H9 (cell line): ENCODE measurements at regions not wholly inside any gene's neighbourhood (a gene's known extent, or its start where the extent isn't known, plus 50 kb on each side); places are given as distances from the start of the nearest gene placed in this dataset.

ENCODE experiments used
- DNase-seq: peaks from one replicate; pipeline ENCODE4 v3.0.0-alpha.2; 2017
- H2AFZ ChIP-seq: one replicate; pipeline ENCODE4 v1.6.1; 2013; ENCODE audit warnings: mild to moderate bottlenecking, low read length, control low read depth, moderate library complexity
- H2AK5ac ChIP-seq: 2 replicates; pipeline ENCODE4 v1.6.1; 2013; ENCODE audit warnings: low read length, control low read depth, mixed read lengths; ENCODE audit not compliant: insufficient read length
- H2BK120ac ChIP-seq: one replicate; pipeline ENCODE4 v1.6.1; 2013; ENCODE audit warnings: low read depth, mild to moderate bottlenecking, low read length, control low read depth, inconsistent platforms; ENCODE audit not compliant: poor library complexity, severe bottlenecking
- H2BK12ac ChIP-seq: 2 replicates; pipeline ENCODE4 v1.6.1; 2013; ENCODE audit warnings: low read length, control low read depth, mixed read lengths, low read depth; ENCODE audit not compliant: insufficient read length
- H2BK15ac ChIP-seq: 2 replicates; pipeline ENCODE4 v1.6.1; 2013; ENCODE audit warnings: low read depth, low read length, control low read depth
- H2BK20ac ChIP-seq: one replicate; pipeline ENCODE4 v1.6.1; 2013; ENCODE audit warnings: low read depth, mild to moderate bottlenecking, low read length, control low read depth, inconsistent platforms; ENCODE audit not compliant: poor library complexity, severe bottlenecking
- H2BK5ac ChIP-seq: 2 replicates; pipeline ENCODE4 v1.6.1; 2013; ENCODE audit warnings: low read length, control low read depth, mixed read lengths; ENCODE audit not compliant: insufficient read length
- H3K14ac ChIP-seq: 2 replicates; pipeline ENCODE4 v1.6.1; 2013; ENCODE audit warnings: low read length, control low read depth; ENCODE audit not compliant: insufficient read depth
- H3K18ac ChIP-seq: 2 replicates; pipeline ENCODE4 v1.6.1; 2013; ENCODE audit warnings: low read depth, mild to moderate bottlenecking, mixed read lengths, low read length, control low read depth; ENCODE audit not compliant: insufficient read length
- H3K23ac ChIP-seq: 2 replicates; pipeline ENCODE4 v1.6.1; 2013; ENCODE audit warnings: low read length, control low read depth, mixed read lengths, low read depth; ENCODE audit not compliant: insufficient read length
- H3K23me2 ChIP-seq: 2 replicates; pipeline ENCODE4 v1.6.1; 2013; ENCODE audit warnings: low read depth, mild to moderate bottlenecking, mixed read lengths, low read length, control low read depth; ENCODE audit not compliant: insufficient read length, poor library complexity, severe bottlenecking
- H3K27ac ChIP-seq: 2 replicates; pipeline ENCODE4 v1.5.1; 2013; ENCODE audit warnings: low read length, control low read depth, mixed read lengths, low read depth; ENCODE audit not compliant: insufficient read length
- H3K27me3 ChIP-seq: 2 replicates; pipeline ENCODE4 v1.6.1; 2013; ENCODE audit warnings: low read length, control low read depth, inconsistent platforms; ENCODE audit not compliant: insufficient read depth
- H3K4ac ChIP-seq: 2 replicates; pipeline ENCODE4 v1.6.1; 2013; ENCODE audit warnings: low read depth, mild to moderate bottlenecking, control low read depth, inconsistent platforms, low read length, moderate library complexity
- H3K4me1 ChIP-seq: 2 replicates; pipeline ENCODE4 v1.6.1; 2013; ENCODE audit warnings: low read length, control low read depth, inconsistent platforms; ENCODE audit not compliant: insufficient read depth
- H3K4me2 ChIP-seq: 2 replicates; pipeline ENCODE4 v1.6.1; 2013; ENCODE audit warnings: low read length, control low read depth, mixed read lengths; ENCODE audit not compliant: insufficient read length, insufficient read depth
- H3K56ac ChIP-seq: 2 replicates; pipeline ENCODE4 v1.6.1; 2013; ENCODE audit warnings: low read depth, mild to moderate bottlenecking, mixed read lengths, low read length, control low read depth; ENCODE audit not compliant: insufficient read length
- H3K79me1 ChIP-seq: 2 replicates; pipeline ENCODE4 v1.6.1; 2013; ENCODE audit warnings: low read depth, mild to moderate bottlenecking, moderate library complexity, low read length, control low read depth, inconsistent platforms; ENCODE audit not compliant: insufficient read depth, poor library complexity, severe bottlenecking
- H3K79me2 ChIP-seq: 2 replicates; pipeline ENCODE4 v1.6.1; 2013; ENCODE audit warnings: low read length, control low read depth, inconsistent platforms; ENCODE audit not compliant: insufficient read depth
- H3K9ac ChIP-seq: 2 replicates; pipeline ENCODE4 v1.6.1; 2013; ENCODE audit warnings: low read length, control low read depth, mixed read lengths; ENCODE audit not compliant: insufficient read length; ENCODE audit errors: extremely low read depth
- H3K9me3 ChIP-seq: one replicate; pipeline ENCODE4 v1.6.1; 2013; ENCODE audit warnings: low read depth, low read length, inconsistent platforms; ENCODE audit not compliant: control insufficient read depth
- H3T11ph ChIP-seq: one replicate; pipeline ENCODE4 v1.6.1; 2013; ENCODE audit warnings: mild to moderate bottlenecking, low read length, control low read depth, inconsistent platforms
- H4K20me1 ChIP-seq: one replicate; pipeline ENCODE4 v1.6.1; 2013; ENCODE audit not compliant: control insufficient read depth, insufficient read length, insufficient read depth
- H4K5ac ChIP-seq: 2 replicates; pipeline ENCODE4 v1.6.1; 2013; ENCODE audit warnings: low read depth, mild to moderate bottlenecking, mixed read lengths, low read length, control low read depth; ENCODE audit not compliant: insufficient read length
- H4K8ac ChIP-seq: replicated peaks from 2 replicates; pipeline ENCODE4 v1.6.1; 2013; ENCODE audit warnings: low read length, control low read depth, mixed read lengths, low read depth; ENCODE audit not compliant: insufficient read length
- H4K91ac ChIP-seq: 2 replicates; pipeline ENCODE4 v1.6.1; 2013; ENCODE audit warnings: low read depth, mild to moderate bottlenecking, moderate library complexity, mixed read lengths, low read length, control low read depth; ENCODE audit not compliant: insufficient read length
- H3K27ac Mint-ChIP-seq, 3 experiments: 2 replicates in 2 of 3; 3 replicates in 1 of 3; pipeline ENCODE4 v1.8.0; 2020 to 2021; ENCODE audit warnings: mixed read lengths in 3 of 3, mild to moderate bottlenecking in 1 of 3, moderate library complexity in 1 of 3
- H3K27me3 Mint-ChIP-seq: 2 replicates; pipeline ENCODE4 v1.8.0; 2021; ENCODE audit warnings: low read depth, mild to moderate bottlenecking, moderate library complexity, mixed read lengths
- H3K36me3 Mint-ChIP-seq, 3 experiments: 2 replicates in 2 of 3; 3 replicates in 1 of 3; pipeline ENCODE4 v1.8.0; 2020 to 2021; ENCODE audit warnings: low read depth in 3 of 3, mixed read lengths in 3 of 3; ENCODE audit not compliant: insufficient read depth in 1 of 3
- H3K4me1 Mint-ChIP-seq, 2 experiments: 2 replicates each; pipeline ENCODE4 v1.8.0; 2020; ENCODE audit warnings: mixed read lengths in 2 of 2
- H3K4me3 Mint-ChIP-seq, 2 experiments: 2 replicates in 1 of 2; 3 replicates in 1 of 2; pipeline ENCODE4 v1.8.0; 2020 to 2021; ENCODE audit warnings: mild to moderate bottlenecking in 2 of 2, mixed read lengths in 2 of 2, moderate library complexity in 1 of 2
- H3K9me3 Mint-ChIP-seq, 2 experiments: 2 replicates in 1 of 2; 3 replicates in 1 of 2; pipeline ENCODE4 v1.8.0; 2020; ENCODE audit warnings: mild to moderate bottlenecking in 2 of 2, mixed read lengths in 2 of 2, moderate library complexity in 1 of 2
- WGBS: extraction: QIAGEN DNeasy Blood & Tissue Kit; methylation state at CpG from one replicate; pipeline ENCODE4 v1.1.7; 2013; ENCODE audit warnings: missing lambda C conversion rate, low lambda C conversion rate, mixed read lengths; ENCODE audit not compliant: insufficient read length; ENCODE audit errors: extremely low coverage; 5-methylcytosine and 5-hydroxymethylcytosine counted together
- TF ChIP-seq, protein P1 (sequence below): fragments of 200-600 bp; sonication (generic); conservative IDR thresholded peaks from 3 replicates; pipeline ENCODE4 v1.8.0; 2021; ENCODE audit warnings: antibody characterized with exemption, mild to moderate bottlenecking

DNA sequence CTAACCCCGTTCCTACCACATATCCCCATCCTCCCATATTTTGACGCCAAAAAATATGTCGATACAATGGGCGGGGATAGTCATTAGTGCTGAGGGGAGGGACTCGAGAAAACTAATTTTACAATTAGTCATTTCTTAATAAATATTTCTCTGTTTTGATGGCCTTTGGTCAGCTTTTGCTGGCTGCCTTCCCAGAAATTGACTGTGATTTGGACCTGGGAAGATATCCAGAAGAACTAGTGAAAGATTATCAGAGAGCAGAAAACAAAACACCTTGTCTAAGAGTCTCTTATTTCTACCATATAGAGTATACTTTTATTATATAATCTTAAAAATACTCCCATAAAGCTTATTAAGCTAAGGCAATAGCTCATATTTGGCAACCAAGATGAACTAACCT lies 247.6 kb downstream of the MRPL39 start:
- H3T11ph ChIP-seq = no peak overlapping the region
- DNase-seq = no peak
- H3K9me3 ChIP-seq = no peaks in the 10 kb centered on the region
- no peaks in the 10 kb centered on the region; a peak in 1 of 7 replicates for H3K36me3 Mint-ChIP-seq
- no peak overlapping the region for H2BK20ac ChIP-seq
- H3K4me2 ChIP-seq = no peak overlapping the region
- H2BK120ac ChIP-seq = no peak overlapping the region
- H3K4ac ChIP-seq = no peak overlapping the region
- H2BK15ac ChIP-seq = no peak overlapping the region
- no peaks in the 10 kb centered on the region for H3K4me1 ChIP-seq
- no peak overlapping the region for H2AFZ ChIP-seq
- no peak overlapping the region for H3K27ac ChIP-seq
- H2BK5ac ChIP-seq = no peak overlapping the region
- H4K5ac ChIP-seq = no peak overlapping the region
- H4K20me1 ChIP-seq = no peaks in the 10 kb centered on the region
- H3K18ac ChIP-seq = no peak overlapping the region
- no peaks in the 10 kb centered on the region for H3K23me2 ChIP-seq
- no peaks in the 10 kb centered on the region for H3K27me3 ChIP-seq
- WGBS = 100% methylated on average over 2 of the region's 5 CpGs
- H3K4me1 Mint-ChIP-seq = peaks cover 10 to 12% of the 10 kb centered on the region in 2 experiments; a peak in 3 of 4 replicates
- no peak overlapping the region for H3K56ac ChIP-seq
- TF ChIP-seq, protein P1, sequence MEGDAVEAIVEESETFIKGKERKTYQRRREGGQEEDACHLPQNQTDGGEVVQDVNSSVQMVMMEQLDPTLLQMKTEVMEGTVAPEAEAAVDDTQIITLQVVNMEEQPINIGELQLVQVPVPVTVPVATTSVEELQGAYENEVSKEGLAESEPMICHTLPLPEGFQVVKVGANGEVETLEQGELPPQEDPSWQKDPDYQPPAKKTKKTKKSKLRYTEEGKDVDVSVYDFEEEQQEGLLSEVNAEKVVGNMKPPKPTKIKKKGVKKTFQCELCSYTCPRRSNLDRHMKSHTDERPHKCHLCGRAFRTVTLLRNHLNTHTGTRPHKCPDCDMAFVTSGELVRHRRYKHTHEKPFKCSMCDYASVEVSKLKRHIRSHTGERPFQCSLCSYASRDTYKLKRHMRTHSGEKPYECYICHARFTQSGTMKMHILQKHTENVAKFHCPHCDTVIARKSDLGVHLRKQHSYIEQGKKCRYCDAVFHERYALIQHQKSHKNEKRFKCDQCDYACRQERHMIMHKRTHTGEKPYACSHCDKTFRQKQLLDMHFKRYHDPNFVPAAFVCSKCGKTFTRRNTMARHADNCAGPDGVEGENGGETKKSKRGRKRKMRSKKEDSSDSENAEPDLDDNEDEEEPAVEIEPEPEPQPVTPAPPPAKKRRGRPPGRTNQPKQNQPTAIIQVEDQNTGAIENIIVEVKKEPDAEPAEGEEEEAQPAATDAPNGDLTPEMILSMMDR = no peak
- H2BK12ac ChIP-seq = no peak overlapping the region
- no peaks in the 10 kb centered on the region for H3K27me3 Mint-ChIP-seq
- H3K14ac ChIP-seq = no peak overlapping the region
- H3K9me3 Mint-ChIP-seq = no peaks in the 10 kb centered on the region
- no peak overlapping the region for H3K27ac Mint-ChIP-seq
- no peak overlapping the region for H3K23ac ChIP-seq
- no peak overlapping the region for H4K91ac ChIP-seq
- no peak overlapping the region for H2AK5ac ChIP-seq
- no peak overlapping the region for H3K9ac ChIP-seq
- no peaks in the 10 kb centered on the region for H3K79me1 ChIP-seq
- no peaks in the 10 kb centered on the region for H3K79me2 ChIP-seq
- no peak overlapping the region for H4K8ac ChIP-seq
- H3K4me3 Mint-ChIP-seq = no peak overlapping the region
